Neural progenitor cell (in vitro differentiated cells): ENCODE measurements at regions not wholly inside any gene's neighbourhood (a gene's known extent, or its start where the extent isn't known, plus 50 kb on each side); places are given as distances from the start of the nearest gene placed in this dataset.

ENCODE experiments used
- DNase-seq: peaks from one replicate; pipeline ENCODE4 v3.0.0-alpha.2; 2016; ENCODE audit warnings: low spot score
- H2AFZ ChIP-seq: fragments of 200-600 bp; sonication (generic); replicated peaks from 2 replicates; pipeline ENCODE4 v1.6.1; 2016; ENCODE audit warnings: antibody characterized with exemption
- H3F3A ChIP-seq: fragments of 200-600 bp; sonication (generic); 2 replicates; pipeline ENCODE4 v1.6.1; 2016; ENCODE audit warnings: antibody characterized with exemption, low read depth
- H3K27ac ChIP-seq: fragments of 200-600 bp; sonication (generic); 2 replicates; pipeline ENCODE4 v1.5.1; 2016; ENCODE audit warnings: mild to moderate bottlenecking
- H3K27me3 ChIP-seq: fragments of 200-600 bp; sonication (generic); 2 replicates; pipeline ENCODE4 v1.6.1; 2016; ENCODE audit warnings: mild to moderate bottlenecking, moderate library complexity
- H3K36me3 ChIP-seq: fragments of 200-600 bp; sonication (generic); 2 replicates; pipeline ENCODE4 v1.5.1; 2016
- H3K4me1 ChIP-seq: fragments of 200-600 bp; sonication (generic); 2 replicates; pipeline ENCODE4 v1.6.1; 2016; ENCODE audit warnings: mixed run types
- H3K4me2 ChIP-seq: fragments of 200-600 bp; sonication (generic); 2 replicates; pipeline ENCODE4 v1.6.1; 2016
- H3K4me3 ChIP-seq: fragments of 200-600 bp; sonication (generic); 2 replicates; pipeline ENCODE4 v1.5.1; 2016
- H3K79me2 ChIP-seq: fragments of 200-600 bp; sonication (generic); 2 replicates; pipeline ENCODE4 v1.6.1; 2016; ENCODE audit warnings: low read depth
- H3K9ac ChIP-seq: fragments of 200-600 bp; sonication (generic); 2 replicates; pipeline ENCODE4 v1.6.1; 2016
- H3K9me3 ChIP-seq: fragments of 200-600 bp; sonication (generic); 2 replicates; pipeline ENCODE4 v1.5.1; 2016; ENCODE audit warnings: low read depth
- H4K20me1 ChIP-seq: fragments of 200-600 bp; sonication (generic); 2 replicates; pipeline ENCODE4 v1.6.1; 2016; ENCODE audit warnings: low read depth
- H3K27ac Mint-ChIP-seq: 3 replicates; pipeline ENCODE4 v1.8.0; 2021; ENCODE audit warnings: mixed read lengths
- H3K27me3 Mint-ChIP-seq: 2 replicates; pipeline ENCODE4 v1.8.0; 2022; ENCODE audit warnings: low read depth, mild to moderate bottlenecking, inconsistent platforms, moderate library complexity, mixed read lengths; ENCODE audit not compliant: insufficient read depth
- H3K36me3 Mint-ChIP-seq: 3 replicates; pipeline ENCODE4 v1.8.0; 2021; ENCODE audit warnings: mixed read lengths
- H3K4me1 Mint-ChIP-seq: 3 replicates; pipeline ENCODE4 v1.8.0; 2021; ENCODE audit warnings: mixed read lengths
- H3K4me3 Mint-ChIP-seq: 3 replicates; pipeline ENCODE4 v1.8.0; 2021; ENCODE audit warnings: mild to moderate bottlenecking, moderate library complexity, mixed read lengths
- H3K9me3 Mint-ChIP-seq: 3 replicates; pipeline ENCODE4 v1.8.0; 2020; ENCODE audit warnings: mixed read lengths
- EZH2 ChIP-seq: fragments of 200-600 bp; sonication (generic); IDR thresholded peaks from 2 replicates; pipeline ENCODE4 v1.6.1; 2017; ENCODE audit warnings: antibody characterized with exemption, mild to moderate bottlenecking, moderate library complexity
- EZH2phosphoT487 ChIP-seq: fragments of 200-600 bp; sonication (generic); IDR thresholded peaks from 2 replicates; pipeline ENCODE4 v1.6.1; 2017; ENCODE audit warnings: antibody characterized with exemption
- TF ChIP-seq, protein P1 (sequence below): fragments of 200-600 bp; sonication (generic); IDR thresholded peaks from 2 replicates; pipeline ENCODE4 v1.5.1; 2017; ENCODE audit warnings: antibody characterized with exemption, mild to moderate bottlenecking

GRCh38 chr20:63106765-63107448 lies 100.1 kb upstream of the BHLHE23 start:
- peaks cover 9% of the 10 kb centered on the region for H4K20me1 ChIP-seq
- Mint-ChIP-seq H3K36me3 (no peaks in the 10 kb centered on the region), H3K27me3 (peaks cover 24% of the 10 kb centered on the region), H3K9me3 (peaks cover 12% of the 10 kb centered on the region), H3K27ac (no peak overlapping the region), H3K4me1 (peaks cover 1% of the 10 kb centered on the region), H3K4me3 (no peak overlapping the region)
- H3K79me2 ChIP-seq: no peaks in the 10 kb centered on the region
- no peak overlapping the region for H3K9ac ChIP-seq
- TF ChIP-seq EZH2 (no peak), EZH2phosphoT487 (no peak)
- TF ChIP-seq, protein P1, sequence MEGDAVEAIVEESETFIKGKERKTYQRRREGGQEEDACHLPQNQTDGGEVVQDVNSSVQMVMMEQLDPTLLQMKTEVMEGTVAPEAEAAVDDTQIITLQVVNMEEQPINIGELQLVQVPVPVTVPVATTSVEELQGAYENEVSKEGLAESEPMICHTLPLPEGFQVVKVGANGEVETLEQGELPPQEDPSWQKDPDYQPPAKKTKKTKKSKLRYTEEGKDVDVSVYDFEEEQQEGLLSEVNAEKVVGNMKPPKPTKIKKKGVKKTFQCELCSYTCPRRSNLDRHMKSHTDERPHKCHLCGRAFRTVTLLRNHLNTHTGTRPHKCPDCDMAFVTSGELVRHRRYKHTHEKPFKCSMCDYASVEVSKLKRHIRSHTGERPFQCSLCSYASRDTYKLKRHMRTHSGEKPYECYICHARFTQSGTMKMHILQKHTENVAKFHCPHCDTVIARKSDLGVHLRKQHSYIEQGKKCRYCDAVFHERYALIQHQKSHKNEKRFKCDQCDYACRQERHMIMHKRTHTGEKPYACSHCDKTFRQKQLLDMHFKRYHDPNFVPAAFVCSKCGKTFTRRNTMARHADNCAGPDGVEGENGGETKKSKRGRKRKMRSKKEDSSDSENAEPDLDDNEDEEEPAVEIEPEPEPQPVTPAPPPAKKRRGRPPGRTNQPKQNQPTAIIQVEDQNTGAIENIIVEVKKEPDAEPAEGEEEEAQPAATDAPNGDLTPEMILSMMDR: no peak
- peaks cover 5% of the 10 kb centered on the region for H3K4me1 ChIP-seq
- H3K4me3 ChIP-seq: no peak overlapping the region
- H3F3A ChIP-seq: no peaks in the 10 kb centered on the region
- no peak for DNase-seq
- H3K27ac ChIP-seq: no peak overlapping the region
- no peak overlapping the region for H2AFZ ChIP-seq
- no peaks in the 10 kb centered on the region for H3K36me3 ChIP-seq
- H3K27me3 ChIP-seq: peaks cover 51% of the 10 kb centered on the region
- H3K9me3 ChIP-seq: no peaks in the 10 kb centered on the region
- no peak overlapping the region for H3K4me2 ChIP-seq

DNA sequence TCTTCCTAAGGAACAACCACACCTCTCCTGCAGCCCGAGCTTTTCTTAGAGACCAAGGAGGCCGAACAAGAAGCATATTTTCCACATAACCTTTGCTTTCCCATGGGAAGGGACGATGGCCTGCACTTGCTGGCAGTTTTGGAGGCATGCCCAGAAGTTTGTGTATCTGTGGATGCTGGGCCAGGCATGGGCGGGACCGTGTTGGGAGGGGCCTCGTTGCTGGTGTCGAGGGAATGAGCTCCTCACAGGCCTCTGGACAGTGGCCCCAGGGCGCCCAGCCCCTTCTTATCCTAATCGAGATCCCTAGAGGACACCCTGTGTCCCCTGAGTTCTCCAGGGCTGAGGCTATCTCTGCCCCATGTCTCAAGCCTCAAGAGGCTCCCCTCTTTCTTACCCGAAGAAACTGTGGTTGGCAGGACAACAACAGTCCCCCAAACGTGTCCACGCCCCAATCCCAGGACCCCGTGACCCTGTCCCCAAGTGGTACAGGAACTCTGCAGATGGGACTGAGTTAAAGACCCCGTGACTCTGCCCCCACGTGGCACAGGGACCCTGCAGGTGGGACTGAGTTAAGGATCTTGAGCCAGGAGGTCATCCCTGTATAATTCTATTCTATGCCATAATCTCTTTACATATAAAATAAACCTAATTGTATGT lies 99.5 kb upstream of the BHLHE23 start:
- Histone ChIP-seq H3K79me2 (no peaks in the 10 kb centered on the region), H3K9ac (no peak overlapping the region), H3F3A (no peaks in the 10 kb centered on the region), H3K27ac (no peak overlapping the region), H3K4me1 (peaks cover 8% of the 10 kb centered on the region), H2AFZ (no peak overlapping the region), H3K4me2 (no peak overlapping the region), H3K27me3 (peaks cover 51% of the 10 kb centered on the region), H4K20me1 (peaks cover 9% of the 10 kb centered on the region), H3K9me3 (no peaks in the 10 kb centered on the region), H3K4me3 (no peak overlapping the region), H3K36me3 (no peaks in the 10 kb centered on the region)
- Mint-ChIP-seq H3K36me3 (no peaks in the 10 kb centered on the region), H3K4me1 (peaks cover 5% of the 10 kb centered on the region), H3K27me3 (peaks cover 25% of the 10 kb centered on the region), H3K4me3 (no peak overlapping the region), H3K9me3 (peaks cover 8% of the 10 kb centered on the region), H3K27ac (no peak overlapping the region)
- no peak for DNase-seq
- TF ChIP-seq EZH2phosphoT487 (no peak), EZH2 (no peak)
- TF ChIP-seq, protein P1: no peak

- no peak overlapping the region for H3K4me2 ChIP-seq
- H4K20me1 ChIP-seq: peaks cover 9% of the 10 kb centered on the region
- H3K4me1 ChIP-seq: peaks cover 8% of the 10 kb centered on the region
- H3K9ac ChIP-seq: no peak overlapping the region
- Mint-ChIP-seq H3K9me3 (peaks cover 8% of the 10 kb centered on the region), H3K36me3 (no peaks in the 10 kb centered on the region), H3K27me3 (peaks cover 31% of the 10 kb centered on the region), H3K4me3 (no peak overlapping the region), H3K27ac (no peak overlapping the region), H3K4me1 (peaks cover 5% of the 10 kb centered on the region)
- no peaks in the 10 kb centered on the region for H3K79me2 ChIP-seq
- H2AFZ ChIP-seq: no peak overlapping the region
- H3K27me3 ChIP-seq: peaks cover 58% of the 10 kb centered on the region
- no peak overlapping the region for H3K4me3 ChIP-seq
- no peaks in the 10 kb centered on the region for H3K9me3 ChIP-seq
- DNase-seq: no peak
- no peak overlapping the region for H3K27ac ChIP-seq
- H3K36me3 ChIP-seq: no peaks in the 10 kb centered on the region
- no peaks in the 10 kb centered on the region for H3F3A ChIP-seq
- TF ChIP-seq EZH2 (no peak), EZH2phosphoT487 (no peak)
- TF ChIP-seq, protein P1: no peak
These were observed 98.7 kb upstream of the BHLHE23 start for GRCh38 chr20:63105211-63106107.
